GM12864 (cell line): ENCODE measurements at regions not wholly inside any gene's neighbourhood (a gene's known extent, or its start where the extent isn't known, plus 50 kb on each side); places are given as distances from the start of the nearest gene placed in this dataset.
"Not testable (repeated sequence)": the region's sequence is repeated elsewhere in the genome, so short reads cannot be mapped to it uniquely, and the experiment has no call there.

Experiments used
- DNase-seq: peaks from one replicate; pipeline ENCODE4 v3.0.0-alpha.2; 2011; ENCODE audit warnings: low read depth
- H3K4me3 ChIP-seq: 2 replicates; pipeline ENCODE4 v1.5.1; 2011; ENCODE audit warnings: mild to moderate bottlenecking, low read depth, low read length, control low read depth
- TF ChIP-seq, protein P1 (sequence below): IDR thresholded peaks from 2 replicates; pipeline ENCODE4 v1.5.1; 2011; ENCODE audit warnings: low read depth, mild to moderate bottlenecking, moderate library complexity, low read length, control low read depth, inconsistent platforms; ENCODE audit errors: missing control alignments

- H3K4me3 ChIP-seq, result no peak overlapping the region
- TF ChIP-seq, protein P1, sequence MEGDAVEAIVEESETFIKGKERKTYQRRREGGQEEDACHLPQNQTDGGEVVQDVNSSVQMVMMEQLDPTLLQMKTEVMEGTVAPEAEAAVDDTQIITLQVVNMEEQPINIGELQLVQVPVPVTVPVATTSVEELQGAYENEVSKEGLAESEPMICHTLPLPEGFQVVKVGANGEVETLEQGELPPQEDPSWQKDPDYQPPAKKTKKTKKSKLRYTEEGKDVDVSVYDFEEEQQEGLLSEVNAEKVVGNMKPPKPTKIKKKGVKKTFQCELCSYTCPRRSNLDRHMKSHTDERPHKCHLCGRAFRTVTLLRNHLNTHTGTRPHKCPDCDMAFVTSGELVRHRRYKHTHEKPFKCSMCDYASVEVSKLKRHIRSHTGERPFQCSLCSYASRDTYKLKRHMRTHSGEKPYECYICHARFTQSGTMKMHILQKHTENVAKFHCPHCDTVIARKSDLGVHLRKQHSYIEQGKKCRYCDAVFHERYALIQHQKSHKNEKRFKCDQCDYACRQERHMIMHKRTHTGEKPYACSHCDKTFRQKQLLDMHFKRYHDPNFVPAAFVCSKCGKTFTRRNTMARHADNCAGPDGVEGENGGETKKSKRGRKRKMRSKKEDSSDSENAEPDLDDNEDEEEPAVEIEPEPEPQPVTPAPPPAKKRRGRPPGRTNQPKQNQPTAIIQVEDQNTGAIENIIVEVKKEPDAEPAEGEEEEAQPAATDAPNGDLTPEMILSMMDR, result no peak
- DNase-seq, result no peak
Observed at GRCh38 chr14:71563492-71564153, 368.6 kb upstream of the RGS6 start.

- DNase-seq, result peak; percentile 65
- TF ChIP-seq, protein P1, result no peak
- H3K4me3 ChIP-seq, result no peak overlapping the region
Observed at GRCh38 chr14:71566276-71566675, 366.0 kb upstream of the RGS6 start.

DNA sequence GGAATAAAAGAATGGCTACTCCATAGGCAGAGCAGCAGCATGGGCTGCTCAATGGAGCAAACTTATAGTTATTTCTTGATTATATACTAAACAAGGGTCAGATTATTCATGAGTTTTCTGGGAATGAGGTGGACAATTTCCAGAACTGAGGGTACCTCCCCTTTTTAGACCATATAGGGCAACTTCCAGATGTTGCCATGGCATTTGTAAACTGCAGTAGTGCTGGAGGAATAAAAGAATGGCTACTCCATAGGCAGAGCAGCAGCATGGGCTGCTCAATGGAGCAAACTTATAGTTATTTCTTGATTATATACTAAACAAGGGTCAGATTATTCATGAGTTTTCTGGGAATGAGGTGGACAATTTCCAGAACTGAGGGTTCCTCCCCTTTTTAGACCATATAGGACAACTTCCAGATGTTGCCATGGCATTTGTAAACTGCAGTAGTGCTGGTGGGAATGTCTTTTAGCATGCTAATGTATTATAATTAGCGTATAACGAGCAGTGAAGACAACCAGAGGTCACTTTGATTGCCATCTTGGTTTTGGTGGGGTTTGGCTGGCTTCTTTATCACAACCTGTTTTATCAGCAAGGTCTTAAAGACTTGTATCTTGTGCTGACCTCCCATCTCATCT lies 364.6 kb upstream of the RGS6 start:
- DNase-seq, result not testable (repeated sequence)

GRCh38 chr14:71574976-71575375 lies 357.3 kb upstream of the RGS6 start:
- TF ChIP-seq, protein P1, result no peak
- no peak overlapping the region for H3K4me3 ChIP-seq
- DNase-seq, result no peak

More for the DNA sequence above, 364.6 kb upstream of the RGS6 start:
- H3K4me3 ChIP-seq, result not testable (repeated sequence)

DNA sequence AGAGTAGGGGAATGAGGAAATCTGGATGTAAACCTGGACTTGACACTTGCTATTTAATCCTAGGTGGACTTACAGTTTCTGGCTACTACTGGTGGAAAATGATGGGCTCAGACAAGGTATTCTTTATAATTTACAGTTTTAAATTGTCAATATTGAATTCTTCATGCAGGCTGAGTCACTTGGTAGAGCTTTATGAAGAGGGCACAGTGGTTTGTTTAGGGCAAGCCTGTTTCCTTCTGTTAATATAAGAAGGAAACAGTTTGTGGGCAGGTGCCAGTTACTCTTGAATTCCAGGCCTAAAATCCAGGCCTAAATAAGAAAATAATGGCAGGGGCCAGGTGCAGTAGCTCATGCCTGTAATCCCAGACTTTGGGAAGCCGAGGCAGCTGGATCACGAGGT lies 355.8 kb upstream of the RGS6 start:
- no peak for DNase-seq
- TF ChIP-seq, protein P1, result no peak

GRCh38 chr14:71579331-71579730 lies 352.9 kb upstream of the RGS6 start:
- no peak for DNase-seq
- TF ChIP-seq, protein P1, result no peak
- H3K4me3 ChIP-seq, result no peak overlapping the region

More for the DNA sequence above, 355.8 kb upstream of the RGS6 start:
- H3K4me3 ChIP-seq, result no peak overlapping the region

DNA sequence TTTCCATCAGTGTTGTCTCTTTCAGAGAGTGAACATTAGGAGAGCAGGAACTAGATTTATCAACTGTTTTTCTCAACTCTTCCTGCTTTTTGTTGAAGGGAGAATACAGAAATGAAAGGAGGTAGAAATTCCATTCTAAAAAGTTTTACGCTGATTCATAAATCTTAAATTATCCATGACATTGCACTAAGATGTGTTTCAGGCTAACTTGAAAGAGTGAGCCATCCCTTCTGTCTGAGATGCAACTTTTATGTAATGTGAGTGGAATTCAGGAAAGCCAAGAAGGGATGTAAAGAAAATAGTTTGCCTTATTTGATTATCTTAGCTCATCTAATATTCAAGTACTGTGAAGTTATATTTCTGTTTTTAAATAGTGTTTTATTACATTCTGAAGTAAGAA lies 349.5 kb upstream of the RGS6 start:
- no peak for DNase-seq
- no peak overlapping the region for H3K4me3 ChIP-seq
- TF ChIP-seq, protein P1, result no peak
